GM18505 (cell line): ENCODE measurements at regions not wholly inside any gene's neighbourhood (a gene's known extent, or its start where the extent isn't known, plus 50 kb on each side); places are given as distances from the start of the nearest gene placed in this dataset.
"Not testable (repeated sequence)": the region's sequence is repeated elsewhere in the genome, so short reads cannot be mapped to it uniquely, and the experiment has no call there.

Experiments used
- ATAC-seq: cut with Tn5 transposase; IDR thresholded peaks from one replicate; pipeline ENCODE4 v1.9.1; 2021; ENCODE audit not compliant: unreplicated experiment
- POLR2A ChIP-seq: IDR thresholded peaks from 4 replicates; pipeline ENCODE4 v1.6.1; 2011; ENCODE audit warnings: borderline replicate concordance; ENCODE audit not compliant: insufficient read depth, insufficient read length; ENCODE audit errors: extremely low read depth

DNA sequence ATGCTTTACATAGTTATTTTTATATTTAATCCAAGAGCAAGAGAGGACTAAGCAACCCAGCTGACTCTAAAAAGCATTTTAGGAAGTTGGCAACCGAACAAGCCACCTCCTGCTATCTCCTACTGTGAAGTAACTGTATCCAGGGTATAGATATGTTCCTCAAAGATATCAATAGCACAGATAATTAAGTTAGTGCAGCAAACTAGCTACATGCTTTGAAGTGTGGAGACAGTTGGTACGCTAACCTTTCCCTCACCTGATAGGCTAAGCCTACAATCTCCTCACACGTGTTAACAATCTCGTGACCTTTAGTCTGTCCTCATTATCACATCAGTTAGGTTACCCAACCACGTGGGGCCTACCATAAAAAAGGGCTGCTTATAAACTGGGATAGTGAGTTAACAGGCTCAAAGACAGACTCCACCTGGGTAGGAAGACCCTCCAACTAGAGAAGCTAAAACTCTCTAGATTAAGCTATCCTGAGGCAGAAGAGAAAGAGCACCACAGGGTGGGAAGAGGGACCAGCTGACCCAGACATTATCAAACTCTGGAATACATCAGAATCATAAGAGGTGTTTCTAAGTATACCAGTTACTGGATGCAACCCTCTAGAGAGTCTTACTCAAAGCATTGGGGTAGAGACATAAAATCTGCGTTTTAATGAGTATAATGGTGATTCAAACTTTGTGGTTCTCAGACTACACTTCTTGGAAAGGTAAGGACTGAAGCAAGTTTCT is 340.1 kb upstream of the ESRRG start:
- ATAC-seq = no peak
- TF ChIP-seq POLR2A = no peak

DNA sequence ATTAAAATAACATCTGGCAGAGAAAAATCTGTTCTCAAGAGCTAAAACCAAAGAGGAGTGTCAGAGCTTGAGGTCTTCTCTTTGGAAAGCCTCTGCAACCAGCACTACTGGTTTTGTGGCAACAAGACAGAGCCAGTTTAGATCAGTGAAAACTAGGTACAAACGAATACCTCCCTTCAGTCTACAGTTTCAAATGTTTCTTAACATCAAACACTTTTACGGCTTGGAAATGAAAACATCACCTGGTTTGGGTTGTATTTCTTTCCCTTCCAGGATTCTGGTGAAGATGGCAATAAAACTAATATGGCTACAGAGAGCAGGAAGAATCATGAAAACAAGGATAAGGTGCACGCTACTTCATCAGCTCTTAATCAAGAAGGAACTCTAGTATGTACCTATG is 339.4 kb upstream of the ESRRG start:
- no peak for ATAC-seq
- TF ChIP-seq POLR2A = no peak

DNA sequence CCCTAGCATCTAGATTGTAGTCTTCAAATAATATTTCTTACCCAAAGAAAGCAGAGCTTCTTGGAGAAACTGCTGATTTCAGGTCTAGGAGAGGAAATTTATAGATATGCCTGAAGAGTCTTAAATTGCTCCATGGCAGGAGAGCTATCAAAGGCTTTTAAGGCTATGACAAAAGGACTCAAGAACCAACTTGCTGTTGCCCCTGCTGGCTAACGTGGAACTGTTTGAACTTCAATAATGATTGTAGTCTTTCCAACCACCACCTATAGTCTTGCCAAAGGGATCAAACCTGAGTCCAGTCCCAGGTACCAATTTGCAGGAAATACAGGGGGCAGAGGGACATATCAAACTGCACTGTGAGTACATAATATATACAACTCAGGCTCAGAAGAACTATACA is 336.2 kb upstream of the ESRRG start:
- no peak for TF ChIP-seq POLR2A
- ATAC-seq = no peak

DNA sequence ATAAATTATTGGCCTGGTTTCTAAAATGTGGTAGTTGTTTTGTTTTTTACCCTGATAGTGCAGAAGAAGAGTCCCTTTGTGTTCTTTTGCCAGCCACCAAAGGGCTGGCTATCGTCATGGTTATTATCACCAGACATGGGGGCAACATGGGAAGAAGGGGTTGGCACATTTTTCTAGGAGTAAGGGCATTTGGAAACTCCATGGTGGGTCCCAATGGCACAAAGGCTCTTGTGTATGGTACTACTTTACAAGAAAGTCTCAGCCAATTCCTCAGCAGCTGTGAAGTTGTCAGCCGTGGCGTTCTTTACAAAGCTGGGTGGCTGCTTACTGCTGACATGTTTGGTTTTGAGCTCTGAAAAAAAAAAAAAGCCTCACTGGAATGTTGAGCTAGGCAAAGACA is 330.4 kb upstream of the ESRRG start:
- TF ChIP-seq POLR2A = no peak

DNA sequence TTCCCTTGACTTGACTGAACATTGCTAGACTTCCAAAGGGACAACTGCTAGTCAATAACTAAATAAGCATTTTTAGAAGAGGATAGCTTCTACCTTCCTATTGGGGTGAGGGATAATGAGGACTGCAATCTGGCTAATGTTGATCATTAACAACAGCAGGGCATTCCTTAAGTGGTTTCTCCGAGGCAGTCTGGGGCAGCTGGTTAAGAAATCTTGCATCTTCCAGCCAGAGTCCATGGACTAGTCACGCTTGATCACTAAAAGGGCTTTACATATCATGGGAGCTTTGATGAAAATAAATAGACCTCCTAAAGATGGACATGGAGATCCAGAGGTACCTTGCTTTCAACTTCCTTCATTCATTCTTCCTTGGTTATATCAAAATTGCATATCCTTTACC is 329.4 kb upstream of the ESRRG start:
- no peak for TF ChIP-seq POLR2A
- ATAC-seq = no peak

More for the DNA sequence above, 330.4 kb upstream of the ESRRG start:
- ATAC-seq = no peak

DNA sequence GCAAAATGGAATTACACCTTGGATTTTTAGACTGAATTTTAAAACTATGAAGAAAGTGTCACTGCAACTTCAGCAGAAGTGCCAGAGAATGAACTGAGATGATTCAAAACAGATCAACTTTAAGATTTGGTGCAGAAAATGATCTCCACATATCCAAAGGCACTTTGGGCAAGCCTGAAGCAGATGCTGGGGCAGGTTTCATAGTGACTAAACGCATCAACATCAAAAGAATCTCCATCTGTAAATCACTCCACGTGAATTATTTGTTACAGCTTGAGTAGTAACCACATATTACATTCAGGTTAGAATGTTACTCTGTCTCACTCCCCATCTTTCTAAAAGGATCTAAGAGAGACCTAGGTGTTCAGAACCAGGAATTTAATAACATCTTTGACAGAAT is 329.0 kb upstream of the ESRRG start:
- no peak for TF ChIP-seq POLR2A
- ATAC-seq = no peak

DNA sequence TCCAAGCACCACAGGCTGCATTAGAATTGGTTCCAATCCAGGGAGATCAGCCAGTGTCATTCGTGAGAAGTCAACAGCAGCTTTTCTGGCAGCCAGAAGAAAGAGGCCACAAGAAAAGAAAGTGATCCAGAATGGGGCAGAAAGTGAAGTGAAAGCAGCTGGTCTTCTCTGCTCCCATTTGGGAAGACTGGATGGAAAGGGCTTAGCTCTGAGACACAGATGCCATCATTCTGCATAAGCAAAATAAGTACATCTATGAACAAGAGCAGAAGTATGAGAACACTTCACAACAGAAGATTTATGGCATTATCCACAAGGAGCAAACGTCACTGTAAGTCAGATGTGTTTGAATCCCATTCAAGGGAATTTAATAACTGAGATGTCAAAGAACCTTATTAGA is 326.5 kb upstream of the ESRRG start:
- TF ChIP-seq POLR2A = no peak
- no peak for ATAC-seq

DNA sequence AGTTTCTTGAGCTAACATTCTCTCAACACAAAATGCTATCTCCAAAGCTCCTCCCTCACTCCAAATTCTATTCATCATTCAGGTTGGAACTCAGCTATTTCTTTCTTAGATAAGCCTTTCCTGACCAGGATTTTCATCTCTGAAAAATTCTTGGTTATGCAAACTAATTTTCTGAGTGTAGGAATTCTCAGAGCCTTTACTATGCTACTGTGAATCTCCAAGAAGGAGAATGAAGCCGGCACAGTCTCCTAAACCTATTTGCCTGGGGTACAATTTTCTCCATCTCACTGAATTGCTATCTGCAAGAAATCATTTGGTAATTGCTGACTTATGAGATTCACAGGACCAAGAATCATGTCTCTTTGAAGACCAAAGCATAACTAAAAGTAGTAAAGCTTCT is 325.9 kb upstream of the ESRRG start:
- TF ChIP-seq POLR2A = no peak
- ATAC-seq = no peak

DNA sequence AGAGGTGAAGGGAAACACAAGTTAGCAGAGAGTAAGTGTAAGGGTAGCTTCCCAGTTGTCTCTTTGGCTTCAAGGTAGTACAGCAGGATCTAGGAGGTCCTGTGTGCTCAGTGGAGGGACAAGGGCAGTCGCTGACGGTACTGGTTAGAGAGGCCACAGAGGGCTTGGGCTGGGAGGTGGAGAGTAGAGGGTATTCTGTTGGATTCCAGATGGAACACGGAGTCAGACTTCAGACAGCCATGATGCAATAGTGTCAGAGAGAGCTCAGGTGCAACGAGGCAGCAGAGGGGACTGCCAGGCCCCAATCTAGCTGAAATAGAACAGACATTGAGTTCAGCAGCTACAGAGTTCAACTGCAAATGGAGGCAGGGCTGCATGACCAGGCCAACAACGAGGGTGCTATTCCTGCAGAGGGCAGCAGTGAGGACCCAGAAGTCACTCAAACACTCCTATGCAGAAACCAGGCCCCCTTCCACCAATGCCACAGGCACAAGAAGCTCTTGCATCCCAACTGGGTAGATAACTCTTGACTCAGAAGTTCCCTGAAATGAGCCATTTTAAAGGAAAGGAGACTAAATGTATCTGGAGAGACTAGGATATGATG is 325.0 kb upstream of the ESRRG start:
- TF ChIP-seq POLR2A = no peak
- ATAC-seq = peak; percentile 65

DNA sequence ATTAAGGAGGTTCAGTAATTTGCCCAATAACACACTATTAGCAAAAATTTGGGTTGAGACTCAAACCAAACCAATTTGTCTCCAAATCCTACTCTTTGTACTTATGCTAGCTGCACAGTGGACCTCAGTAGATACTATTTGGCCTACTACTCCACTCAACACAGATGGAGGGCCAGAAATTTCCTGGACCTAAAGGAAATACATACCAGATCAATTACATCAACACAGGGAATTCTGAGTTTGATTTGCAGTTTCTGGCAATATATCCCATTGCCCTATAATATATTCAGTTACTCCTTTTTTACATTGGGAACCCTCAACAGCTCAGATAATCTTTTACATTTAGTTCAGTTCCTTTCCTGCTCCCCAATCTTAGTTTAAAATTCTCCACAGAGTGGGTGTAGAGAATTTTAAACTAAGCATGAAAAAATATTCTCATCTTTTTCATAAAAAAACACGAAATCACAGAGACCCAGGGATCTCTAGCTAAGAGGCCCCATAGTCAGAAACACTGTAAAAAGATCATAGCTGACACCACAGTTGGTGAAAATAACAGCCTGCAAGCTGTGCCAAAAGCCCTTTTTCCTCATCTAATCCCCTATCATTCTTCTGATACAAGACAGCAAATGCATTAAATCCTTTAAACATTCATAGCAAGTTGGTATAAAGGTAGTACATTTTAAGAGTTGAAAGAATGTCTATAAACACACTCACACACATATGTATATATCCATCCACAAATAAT is 317.7 kb upstream of the ESRRG start:
- ATAC-seq = no peak
- TF ChIP-seq POLR2A = no peak

DNA sequence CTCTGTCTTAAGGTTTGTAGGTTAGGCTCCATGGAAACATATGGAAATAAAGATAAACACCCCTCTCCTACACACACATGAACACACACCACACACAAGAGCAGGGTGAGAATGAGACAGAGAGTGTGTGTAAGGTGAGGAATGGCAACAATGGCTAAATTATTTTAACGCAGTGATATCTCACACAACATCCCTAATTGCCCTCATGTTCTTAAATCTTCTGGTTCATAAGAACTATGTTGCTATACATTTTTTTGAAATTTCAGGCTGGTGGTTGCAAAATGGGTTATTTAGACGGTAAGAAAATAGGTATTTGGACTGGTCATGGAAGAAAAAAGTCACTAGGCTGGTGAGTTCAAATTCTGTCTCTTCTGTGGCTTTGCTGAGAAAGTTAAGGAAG is 316.7 kb upstream of the ESRRG start:
- no peak for ATAC-seq

DNA sequence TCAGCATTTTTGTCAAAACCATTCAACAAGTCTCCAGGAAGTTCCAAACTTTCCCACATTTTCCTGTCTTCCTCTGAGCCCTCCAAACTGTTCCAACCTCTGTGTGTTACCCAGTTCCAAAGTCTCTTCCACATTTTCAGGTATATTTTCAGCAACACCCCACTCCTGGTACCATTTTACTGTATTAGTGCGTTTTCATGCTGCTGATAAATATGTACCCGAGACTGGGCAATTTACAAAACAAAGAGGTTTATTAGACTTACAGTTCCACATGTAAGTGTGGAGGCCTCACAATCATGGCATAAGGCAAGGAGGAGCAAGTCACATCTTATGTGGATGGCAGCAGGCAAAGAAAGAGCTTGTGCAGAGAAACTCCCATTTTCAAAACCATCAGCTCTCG is 315.9 kb upstream of the ESRRG start:
- ATAC-seq = not testable (repeated sequence)

More for the DNA sequence above, 316.7 kb upstream of the ESRRG start:
- no peak for TF ChIP-seq POLR2A

DNA sequence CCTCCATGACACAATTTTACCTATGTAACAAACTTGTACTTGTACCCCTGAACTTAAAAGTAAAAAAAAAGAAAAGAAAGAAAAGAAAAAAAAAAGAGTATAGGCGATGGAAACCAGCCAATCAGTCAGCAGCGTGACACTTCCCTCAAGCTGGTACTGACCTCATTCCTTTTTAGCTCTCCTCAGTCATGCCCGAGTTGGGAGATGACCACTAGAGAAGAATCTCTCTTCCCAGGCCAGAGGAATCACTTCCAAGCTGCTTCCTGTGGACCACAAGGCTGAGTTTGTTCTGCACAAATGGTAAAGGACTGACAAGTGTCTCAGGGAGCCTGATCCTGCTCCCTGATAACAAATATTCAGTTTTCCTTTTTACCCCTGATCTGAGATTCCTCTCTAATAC is 313.5 kb upstream of the ESRRG start:
- ATAC-seq = no peak
- TF ChIP-seq POLR2A = no peak
